Epithelial cell of esophagus (primary cell): ENCODE measurements at regions not wholly inside any gene's neighbourhood (a gene's known extent, or its start where the extent isn't known, plus 50 kb on each side); places are given as distances from the start of the nearest gene placed in this dataset.

Source experiments
- DNase-seq: peaks from one replicate; pipeline ENCODE4 v3.0.0; 2010; ENCODE audit warnings: low read depth
- H3K4me3 ChIP-seq: 2 replicates; pipeline ENCODE4 v1.5.1; 2011; ENCODE audit warnings: mild to moderate bottlenecking, low read length, control low read depth
- TF ChIP-seq, protein P1 (sequence below): IDR thresholded peaks from 2 replicates; pipeline ENCODE4 v1.5.1; 2011; ENCODE audit warnings: low read depth, mild to moderate bottlenecking, low read length, control low read depth, inconsistent platforms; ENCODE audit not compliant: insufficient read depth; ENCODE audit errors: missing control alignments

GRCh38 chr12:85580562-85581168 is 255.5 kb downstream of the RASSF9 start:
- no peak overlapping the region for H3K4me3 ChIP-seq
- DNase-seq = no peak
- TF ChIP-seq, protein P1, sequence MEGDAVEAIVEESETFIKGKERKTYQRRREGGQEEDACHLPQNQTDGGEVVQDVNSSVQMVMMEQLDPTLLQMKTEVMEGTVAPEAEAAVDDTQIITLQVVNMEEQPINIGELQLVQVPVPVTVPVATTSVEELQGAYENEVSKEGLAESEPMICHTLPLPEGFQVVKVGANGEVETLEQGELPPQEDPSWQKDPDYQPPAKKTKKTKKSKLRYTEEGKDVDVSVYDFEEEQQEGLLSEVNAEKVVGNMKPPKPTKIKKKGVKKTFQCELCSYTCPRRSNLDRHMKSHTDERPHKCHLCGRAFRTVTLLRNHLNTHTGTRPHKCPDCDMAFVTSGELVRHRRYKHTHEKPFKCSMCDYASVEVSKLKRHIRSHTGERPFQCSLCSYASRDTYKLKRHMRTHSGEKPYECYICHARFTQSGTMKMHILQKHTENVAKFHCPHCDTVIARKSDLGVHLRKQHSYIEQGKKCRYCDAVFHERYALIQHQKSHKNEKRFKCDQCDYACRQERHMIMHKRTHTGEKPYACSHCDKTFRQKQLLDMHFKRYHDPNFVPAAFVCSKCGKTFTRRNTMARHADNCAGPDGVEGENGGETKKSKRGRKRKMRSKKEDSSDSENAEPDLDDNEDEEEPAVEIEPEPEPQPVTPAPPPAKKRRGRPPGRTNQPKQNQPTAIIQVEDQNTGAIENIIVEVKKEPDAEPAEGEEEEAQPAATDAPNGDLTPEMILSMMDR = no peak

DNA sequence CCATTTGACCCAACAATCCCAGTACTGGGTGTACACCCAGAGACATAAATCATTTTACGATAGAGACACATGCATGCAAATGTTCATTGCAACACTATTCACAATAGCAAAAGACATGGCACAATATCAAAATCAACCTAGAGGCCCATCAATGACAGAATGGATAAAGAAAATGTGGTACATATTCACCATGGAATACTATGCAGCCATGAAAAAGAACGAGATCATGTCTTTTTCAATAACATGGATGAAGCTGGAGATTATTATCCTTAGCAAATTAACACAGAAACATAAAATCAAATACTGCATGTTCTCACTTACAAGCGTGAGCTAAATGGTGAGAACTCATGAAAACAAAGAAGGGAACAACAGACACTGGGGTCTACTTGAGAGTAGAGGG is 249.1 kb downstream of the RASSF9 start:
- H3K4me3 ChIP-seq = no peak overlapping the region
- no peak for DNase-seq
- TF ChIP-seq, protein P1 = no peak

DNA sequence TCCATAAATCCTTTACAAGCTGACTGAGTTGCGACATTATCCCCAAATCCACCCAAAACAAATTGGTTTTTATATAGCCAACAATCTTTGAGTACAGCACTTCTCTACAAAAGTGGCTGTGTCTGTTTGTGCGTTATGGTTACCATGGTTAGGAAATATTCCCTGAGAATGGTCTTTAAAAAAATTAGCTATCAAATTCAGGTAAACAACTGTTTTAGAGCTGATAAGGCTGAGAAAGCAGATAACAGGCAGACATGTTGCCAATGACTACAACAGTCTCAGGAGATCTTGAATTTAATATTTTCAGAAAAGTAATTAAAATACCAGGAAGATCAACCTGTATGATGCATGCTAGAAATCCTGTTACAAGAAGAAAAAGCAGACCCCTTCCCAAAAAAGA is 248.0 kb downstream of the RASSF9 start:
- TF ChIP-seq, protein P1 = no peak
- no peak overlapping the region for H3K4me3 ChIP-seq
- no peak for DNase-seq

DNA sequence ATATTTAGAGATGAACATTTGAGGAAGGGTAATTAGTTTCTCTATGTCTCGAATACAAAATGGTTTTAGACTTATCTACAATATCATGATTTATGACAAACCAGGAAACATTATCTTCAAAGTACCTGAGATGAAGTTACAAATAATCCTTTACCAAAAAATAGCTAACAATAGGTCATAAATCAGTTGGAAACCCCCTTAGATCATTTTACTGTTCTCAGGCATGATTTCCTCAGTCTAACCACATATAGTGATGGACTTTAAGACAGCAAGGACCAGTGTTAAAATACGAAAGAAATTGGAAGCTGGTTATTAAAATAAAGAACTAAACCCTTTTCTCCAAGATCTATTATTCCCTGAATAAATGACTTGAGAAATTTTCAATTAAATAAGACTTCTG is 235.4 kb downstream of the RASSF9 start:
- no peak for DNase-seq
- H3K4me3 ChIP-seq = no peak overlapping the region
- TF ChIP-seq, protein P1 = no peak

DNA sequence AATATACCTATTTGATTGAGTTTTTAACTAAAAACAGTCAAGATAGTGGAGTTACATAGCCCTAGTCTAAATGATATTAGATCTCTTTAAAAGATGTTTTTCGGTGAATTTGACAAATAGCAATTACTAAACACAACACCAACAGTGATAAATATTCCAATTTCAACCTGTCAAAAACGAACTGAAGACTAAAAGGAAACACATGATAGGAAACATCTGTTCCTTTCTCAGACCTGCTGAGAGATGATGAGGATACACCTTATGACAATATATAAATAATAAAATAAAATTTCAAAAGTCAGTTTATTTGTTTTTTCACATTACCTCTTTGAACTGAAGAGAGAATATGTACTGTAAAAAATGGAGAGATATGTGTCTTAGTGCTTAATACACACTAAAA is 232.7 kb downstream of the RASSF9 start:
- DNase-seq = no peak
- TF ChIP-seq, protein P1 = no peak
- H3K4me3 ChIP-seq = no peak overlapping the region

DNA sequence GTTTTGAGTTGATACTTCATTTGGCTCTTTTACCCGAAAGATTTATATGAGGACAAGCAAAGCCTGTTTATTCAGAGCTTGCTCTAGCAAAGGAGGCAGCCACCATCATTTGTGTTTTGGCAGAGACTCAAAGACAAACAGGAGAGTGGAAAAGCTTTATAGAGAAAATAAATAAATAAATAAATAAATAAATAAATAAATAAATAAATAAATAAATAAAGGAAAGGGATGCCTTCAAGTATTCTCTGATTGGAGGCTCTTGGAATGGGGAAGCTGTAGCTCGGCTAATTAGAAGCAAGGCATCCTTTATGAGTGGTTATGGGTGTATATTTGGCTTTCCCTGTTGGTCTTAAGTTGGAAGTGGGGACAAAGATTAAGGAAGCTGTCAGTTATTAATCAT is 229.8 kb downstream of the RASSF9 start:
- no peak for DNase-seq
- TF ChIP-seq, protein P1 = no peak
- H3K4me3 ChIP-seq = no peak overlapping the region

DNA sequence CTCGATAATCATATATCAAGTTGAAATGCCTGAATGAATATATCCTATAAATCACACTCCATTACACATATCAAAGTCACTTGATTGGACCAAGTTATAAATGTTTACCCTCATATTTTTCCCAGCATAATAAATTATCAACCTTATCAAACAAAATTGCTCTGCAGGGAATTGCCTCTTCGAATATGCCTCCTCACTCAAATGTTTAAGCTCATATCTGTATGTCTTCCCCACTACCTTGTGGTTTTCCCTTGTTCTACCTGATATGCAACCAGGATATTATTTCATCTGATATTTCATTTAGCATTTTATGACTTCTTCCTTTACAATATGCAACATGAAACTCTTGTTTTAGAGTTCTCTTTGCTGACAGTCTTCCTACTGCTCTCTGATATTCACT is 226.4 kb downstream of the RASSF9 start:
- DNase-seq = no peak
- H3K4me3 ChIP-seq = no peak overlapping the region
- TF ChIP-seq, protein P1 = no peak
